NCI-H1694 (cell line): ENCODE measurements at regions not wholly inside any gene's neighbourhood (a gene's known extent, or its start where the extent isn't known, plus 50 kb on each side); places are given as distances from the start of the nearest gene placed in this dataset.
"Not testable (repeated sequence)": the region's sequence is repeated elsewhere in the genome, so short reads cannot be mapped to it uniquely, and the experiment has no call there.

Source experiments
- DNase-seq: peaks from one replicate; lab custom pipeline; 2025; lab: John Stamatoyannopoulos, UW

DNA sequence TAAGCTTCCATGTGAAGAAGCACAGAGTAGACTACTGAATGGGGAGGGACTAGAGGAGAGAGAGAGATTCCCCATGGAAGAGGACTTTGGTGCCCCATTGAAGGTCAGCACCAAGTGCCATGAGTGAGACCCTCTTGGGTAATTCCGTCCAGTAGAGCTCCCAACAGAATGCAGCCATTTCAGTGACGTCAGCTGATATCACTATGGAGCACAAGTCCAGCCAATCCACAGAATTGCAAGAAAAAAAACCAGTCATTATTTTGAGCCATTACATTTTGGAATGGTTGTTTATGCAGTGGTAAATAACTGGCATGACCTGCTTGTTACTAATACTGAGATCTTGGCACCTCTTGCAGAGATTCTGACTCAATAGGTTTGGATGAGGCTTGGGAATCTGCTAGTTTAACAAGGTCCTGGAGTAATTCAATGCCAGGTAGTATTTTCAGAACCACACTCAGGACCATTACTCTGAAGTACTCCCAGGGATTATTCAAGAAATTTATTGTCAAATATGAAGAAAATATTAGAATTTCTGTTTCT is 52.6 kb upstream of the SP8 start:
- no peak for DNase-seq

DNA sequence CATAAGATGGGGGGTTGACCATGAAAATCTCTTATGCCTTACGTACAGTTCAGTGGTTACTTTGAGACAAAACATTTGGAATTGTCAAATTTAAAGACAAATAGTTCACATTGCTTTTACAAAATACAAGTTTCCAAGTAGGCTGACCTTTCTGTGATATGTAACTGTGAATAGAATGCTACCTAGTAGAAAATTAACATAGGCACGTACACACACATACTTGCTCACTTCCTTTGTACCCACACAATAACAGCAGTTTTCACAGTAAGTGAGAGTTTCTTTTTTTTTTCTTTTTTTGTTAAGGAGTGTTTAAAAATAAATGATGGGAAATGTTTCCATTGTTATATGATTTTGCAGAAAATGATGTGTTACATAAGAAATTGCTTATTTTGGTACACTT is 53.3 kb upstream of the SP8 start:
- no peak for DNase-seq

DNA sequence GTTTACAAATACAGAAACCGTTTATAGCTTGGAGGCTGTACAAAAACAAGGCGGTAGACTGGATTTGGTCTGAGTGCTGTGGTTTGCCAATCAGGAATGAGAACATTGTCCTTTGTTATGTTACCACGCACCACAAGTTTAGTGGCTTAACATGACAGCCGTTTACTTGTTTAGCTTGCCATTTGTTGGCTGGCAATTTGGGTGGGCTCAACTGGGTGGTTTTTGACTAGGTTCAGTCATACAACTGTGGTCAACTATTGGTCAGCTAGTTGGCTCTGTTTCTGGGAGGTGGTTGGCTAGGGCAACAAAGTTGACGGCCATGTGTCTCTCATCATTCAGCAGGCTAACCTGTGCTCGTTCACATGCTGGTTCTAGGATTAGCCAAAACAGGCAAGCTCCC is 60.1 kb upstream of the SP8 start:
- DNase-seq = no peak

DNA sequence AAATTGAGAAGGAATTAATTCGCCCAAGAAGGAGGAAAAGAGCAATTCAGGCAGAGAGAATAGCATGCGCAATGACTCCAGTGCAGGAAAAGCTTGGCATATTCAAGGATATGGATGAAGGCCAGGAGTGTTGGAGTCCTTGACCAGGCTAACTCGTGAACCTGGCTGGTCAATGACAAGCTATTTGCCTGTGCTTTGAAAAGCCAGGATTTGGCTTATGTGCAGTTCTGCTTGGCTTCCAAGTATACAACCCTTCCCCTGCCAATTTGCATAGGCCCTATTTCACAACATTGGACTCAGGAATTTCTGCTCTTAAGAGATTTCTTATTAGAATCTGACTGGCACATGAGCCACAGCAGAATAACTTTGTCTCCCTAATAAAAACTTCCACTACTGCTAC is 72.3 kb upstream of the SP8 start:
- DNase-seq = no peak

DNA sequence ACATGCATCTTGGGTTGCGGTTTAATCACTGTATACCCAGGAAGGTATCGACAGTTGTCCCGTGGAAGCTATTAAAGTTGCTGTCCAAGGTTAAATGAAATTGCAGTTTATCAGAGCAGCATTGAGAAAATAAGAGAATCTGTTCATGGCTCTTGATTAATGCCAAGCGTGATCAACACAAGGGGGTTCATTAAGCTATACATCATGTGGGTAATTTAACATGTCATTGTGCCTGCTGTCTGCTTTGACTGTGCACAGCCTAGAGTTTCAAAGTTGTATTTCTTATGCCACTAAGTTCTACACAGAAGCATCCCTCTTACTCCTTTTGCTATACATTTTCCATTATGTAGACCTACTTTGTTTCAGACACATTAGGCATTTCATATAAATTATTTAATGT is 74.8 kb upstream of the SP8 start:
- no peak for DNase-seq

DNA sequence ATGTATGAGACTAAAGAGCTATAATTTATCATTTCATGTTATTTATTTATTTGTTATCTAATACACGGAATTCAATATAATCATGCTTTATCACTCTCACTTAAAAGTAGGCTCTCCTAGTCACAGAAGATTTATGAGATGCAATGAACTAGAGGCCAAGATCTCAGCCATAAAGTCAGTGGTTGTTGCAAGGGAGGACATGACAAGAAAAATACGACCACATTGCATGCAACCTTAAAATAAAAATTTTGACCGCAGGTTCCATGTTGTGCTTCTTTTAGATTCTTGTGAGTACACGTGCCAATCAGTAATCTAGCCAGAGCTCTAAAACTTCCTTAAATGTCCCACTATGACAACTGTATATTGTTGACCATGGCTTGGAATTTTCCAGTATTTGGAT is 75.9 kb upstream of the SP8 start:
- no peak for DNase-seq

DNA sequence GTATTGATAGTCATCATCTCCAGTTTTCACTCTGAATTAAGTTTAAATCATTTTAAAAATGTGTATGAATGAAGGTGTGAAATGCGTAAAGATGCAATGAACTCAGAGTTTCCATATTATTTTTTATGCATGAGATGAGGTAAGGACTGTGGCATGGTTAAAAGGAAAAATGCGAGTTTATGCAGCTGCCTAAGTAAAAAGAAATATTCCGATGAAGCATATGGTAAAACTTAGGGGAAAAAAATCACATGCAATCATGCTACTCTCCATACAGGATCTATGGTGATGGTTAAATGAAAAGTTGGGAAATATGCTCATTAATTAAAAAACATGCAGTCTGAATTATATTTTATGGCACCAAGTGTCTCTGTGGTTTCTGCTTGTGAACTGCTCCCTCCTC is 77.5 kb upstream of the SP8 start:
- DNase-seq = no peak

DNA sequence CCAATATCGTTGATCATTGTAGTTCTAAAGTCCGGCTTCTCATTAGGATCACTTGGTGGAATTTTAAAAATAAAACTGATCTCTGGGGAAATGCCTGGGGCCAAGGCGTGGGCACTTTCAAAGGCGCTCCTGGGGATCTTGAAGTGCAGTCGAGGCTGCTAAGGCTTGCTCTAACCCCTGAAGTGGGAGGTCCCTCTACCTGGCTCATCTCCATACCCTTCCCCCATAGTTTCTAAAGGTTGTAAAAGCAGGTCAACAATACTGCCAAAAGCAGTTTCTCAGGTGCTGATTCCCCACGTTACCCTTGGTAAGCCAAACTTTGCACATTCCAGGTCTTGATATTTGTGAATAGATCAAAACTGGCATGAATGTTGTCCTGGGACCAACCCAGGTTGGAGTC is 79.0 kb upstream of the SP8 start:
- no peak for DNase-seq

DNA sequence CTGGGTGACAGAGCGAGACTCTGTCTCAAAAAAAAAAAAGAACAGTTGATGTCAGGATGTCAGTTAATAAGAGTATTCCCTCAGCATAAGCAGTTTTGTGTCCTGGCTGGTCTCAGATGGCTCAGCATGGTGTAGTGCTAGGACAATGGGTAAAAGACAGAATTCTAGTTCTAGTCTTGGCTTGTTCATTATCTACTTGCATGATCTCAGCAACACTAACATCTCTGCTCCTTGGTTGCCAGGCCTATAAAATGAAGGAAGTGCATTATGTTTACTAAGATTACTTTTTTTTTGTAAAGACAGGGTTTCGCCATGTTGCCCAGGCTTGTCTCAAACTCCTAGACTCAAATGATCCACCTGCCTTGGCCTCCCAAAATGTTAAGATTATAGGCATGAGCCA is 84.3 kb upstream of the SP8 start:
- no peak for DNase-seq

DNA sequence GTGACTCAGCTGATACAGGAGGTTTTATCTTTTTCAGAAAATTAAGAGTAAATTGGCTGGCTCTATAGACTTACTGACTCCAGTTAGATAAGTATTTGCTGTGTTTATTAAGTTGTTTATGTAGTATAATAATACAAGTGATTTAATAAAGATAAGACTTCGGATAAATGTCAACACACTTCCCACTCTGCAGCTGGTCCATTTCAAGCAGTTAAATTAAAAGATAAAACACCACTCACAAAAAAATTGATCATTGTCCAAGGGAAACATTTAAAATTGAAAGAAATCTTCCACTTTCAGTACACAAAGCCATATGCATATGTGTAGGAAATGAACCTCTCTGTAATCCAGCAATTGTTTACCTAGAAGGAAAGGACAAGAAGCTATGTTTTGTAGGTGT is 106.1 kb upstream of the SP8 start:
- DNase-seq = no peak

DNA sequence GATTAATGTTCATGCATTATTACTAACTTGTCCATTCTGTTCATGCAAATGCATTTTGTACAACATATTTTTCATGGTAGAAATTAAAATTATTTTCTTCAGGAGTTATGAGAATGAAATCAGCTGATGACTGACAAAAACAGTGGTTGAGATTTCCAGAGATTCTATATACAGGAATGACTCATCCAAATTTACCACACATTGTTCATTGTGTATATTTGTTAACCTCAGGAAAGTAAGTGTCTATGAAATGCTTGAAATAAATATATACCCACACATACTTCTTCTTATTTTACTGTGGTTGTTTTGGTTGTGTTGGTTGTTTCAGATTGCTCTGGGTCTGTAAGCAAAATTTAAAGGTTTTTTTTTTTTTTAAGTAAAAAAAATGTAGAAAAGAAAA is 108.1 kb upstream of the SP8 start:
- DNase-seq = no peak

DNA sequence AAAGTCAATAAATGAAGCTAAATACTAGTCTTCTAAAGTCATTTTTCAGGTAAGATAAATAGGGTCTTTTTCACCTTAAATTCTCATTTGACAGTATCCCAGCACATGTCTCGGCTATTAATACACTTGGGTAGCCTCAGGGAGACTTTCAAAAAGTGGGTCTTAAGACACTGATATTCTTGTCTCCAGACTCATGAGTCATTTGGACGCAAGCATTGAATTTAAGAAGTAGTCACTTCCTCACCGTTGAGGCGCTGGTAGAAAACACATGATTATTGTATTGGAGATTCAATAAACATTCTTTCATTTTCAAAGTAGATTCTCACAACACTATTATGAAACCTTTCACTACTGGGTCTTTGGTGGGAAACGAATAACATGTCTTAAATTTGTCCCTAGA is 108.9 kb upstream of the SP8 start:
- DNase-seq = no peak

DNA sequence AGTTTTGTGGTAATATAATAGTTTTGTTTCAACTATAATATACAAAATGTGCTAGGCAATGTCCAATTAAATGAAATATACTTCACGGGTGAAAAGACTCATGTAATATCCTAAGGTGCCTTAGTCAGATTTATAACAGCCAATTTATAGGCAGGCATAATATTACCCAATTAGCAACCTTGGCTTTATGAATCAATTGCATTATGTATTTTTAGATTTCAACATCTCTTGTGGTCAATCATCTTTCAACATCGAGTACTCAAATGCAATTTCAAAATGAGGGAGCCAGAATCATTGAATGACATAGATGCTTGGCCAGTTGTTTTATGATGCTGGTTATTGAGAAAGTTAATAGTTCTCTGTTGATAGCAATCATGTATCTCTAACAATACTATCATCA is 110.3 kb upstream of the SP8 start:
- no peak for DNase-seq

DNA sequence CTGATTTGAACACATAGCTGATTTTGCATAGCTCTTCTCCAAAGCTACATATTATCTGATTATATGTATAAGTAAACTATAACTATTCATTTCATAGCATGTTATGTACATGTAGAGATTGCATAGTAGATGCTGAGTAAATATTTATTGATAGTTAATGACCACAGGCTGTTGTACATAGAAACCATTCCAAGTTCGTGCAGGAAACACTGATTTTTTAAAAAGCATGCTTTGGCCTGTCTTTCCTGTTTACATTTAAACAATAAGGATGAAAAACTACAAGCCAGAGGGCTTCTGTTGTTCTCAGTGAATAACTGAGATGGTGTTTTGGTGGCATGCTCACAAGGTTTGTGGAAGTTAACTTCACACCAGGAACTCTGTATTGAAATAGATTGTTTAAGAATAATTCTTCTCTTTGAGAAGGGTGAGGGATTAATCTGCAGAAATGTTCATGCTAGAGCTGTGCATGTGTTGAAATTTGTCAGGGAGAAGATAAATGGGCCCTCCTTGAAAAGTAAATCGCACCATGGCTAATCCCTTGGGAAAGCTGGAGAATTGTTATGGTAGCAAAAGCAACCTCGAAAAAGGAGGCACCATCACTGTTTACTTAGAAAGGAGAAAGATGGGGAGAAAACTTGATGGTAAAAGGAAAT is 120.2 kb upstream of the SP8 start:
- no peak for DNase-seq

DNA sequence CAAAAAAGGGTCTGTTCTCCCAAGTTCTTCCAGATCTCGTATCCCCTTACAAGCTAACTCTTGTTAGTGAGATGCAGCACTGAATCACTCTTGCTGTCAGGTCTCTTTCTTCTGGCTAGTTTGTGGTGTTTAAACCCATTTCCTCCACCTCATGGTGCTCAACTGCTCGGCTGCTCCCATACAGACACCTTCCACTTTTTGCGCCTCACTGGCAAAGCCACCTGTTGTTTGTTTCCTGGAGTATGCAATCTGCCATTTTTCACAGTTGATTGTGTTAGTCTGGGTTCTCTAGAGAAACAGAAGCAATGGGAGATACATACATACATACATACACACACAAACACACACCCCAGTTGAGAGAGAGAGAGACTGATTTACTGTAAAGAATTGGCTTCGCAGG is 124.4 kb upstream of the SP8 start:
- DNase-seq = no peak

DNA sequence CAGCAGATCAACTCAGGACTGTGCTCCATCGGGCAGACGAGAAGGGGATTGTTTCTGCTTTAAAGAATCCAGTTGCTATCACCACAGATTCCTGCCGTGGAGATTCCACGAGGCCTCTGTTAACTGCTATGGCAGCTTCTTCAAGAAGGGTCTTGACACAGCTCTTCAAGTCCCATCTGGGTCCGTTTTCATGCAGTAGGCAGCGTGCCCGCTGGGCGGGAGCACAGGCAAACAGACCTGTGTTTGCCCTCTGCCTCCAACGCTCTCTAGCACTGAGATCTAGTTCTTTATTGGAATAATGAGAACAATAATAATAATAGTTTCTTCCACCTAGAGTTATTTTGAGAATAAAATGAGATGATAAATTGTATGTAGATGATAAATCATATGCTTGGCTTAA is 127.2 kb upstream of the SP8 start:
- no peak for DNase-seq

DNA sequence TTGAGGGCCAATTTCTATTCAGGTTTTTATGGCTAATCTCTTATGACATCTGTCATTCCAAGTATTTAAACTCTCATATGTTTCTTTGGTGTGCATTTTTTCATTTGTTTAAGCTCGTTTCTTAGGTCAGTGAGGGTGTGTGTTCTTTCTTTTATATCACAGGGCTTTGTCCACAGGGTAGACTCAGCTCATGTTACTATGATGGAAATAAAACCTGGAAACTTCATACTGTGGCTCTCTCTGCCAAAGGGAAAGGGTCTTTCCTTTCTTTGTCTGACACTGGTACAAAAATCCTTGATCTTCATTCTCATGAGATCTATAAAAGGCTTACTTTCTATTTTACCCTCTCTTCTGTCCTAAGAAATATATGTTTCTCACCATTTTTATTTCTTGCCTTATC is 129.6 kb upstream of the SP8 start:
- DNase-seq = no peak

DNA sequence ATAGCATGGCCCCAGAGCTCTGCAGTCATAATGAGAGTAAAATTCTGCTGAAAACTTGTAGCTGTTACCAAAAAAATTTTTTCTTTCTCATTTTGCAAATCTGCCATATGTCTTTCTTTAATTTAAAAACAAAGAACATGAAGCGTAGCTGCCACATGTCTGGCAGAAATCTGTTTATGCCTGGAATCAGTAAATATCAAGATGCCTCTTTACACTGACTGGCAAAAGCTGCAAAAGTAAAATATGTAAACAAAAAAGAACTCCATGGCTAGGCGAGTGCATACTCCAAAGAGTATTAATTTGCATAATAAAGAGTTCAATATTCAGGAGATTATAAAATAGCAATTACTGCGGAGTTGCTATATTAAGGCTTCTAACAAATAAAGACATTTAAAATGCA is 130.9 kb upstream of the SP8 start:
- no peak for DNase-seq

DNA sequence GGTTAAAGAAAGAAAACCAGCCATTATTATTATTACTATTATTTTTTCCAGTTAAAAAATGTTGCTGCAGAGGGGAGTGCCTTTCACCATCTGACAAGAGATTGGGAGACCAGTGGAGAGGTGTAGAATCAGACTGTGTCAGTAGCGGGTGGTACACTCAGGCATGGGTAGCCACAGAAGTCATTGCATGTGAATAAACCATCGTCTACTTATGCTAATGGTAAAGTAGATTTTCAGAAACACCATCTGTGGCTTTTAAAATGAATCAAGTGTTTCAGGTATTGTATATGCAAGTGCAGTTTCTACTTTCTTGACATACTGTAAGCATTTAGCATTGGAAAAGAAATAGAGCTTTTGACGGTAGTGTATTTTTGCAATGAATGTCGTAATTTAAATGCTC is 131.5 kb upstream of the SP8 start:
- no peak for DNase-seq

DNA sequence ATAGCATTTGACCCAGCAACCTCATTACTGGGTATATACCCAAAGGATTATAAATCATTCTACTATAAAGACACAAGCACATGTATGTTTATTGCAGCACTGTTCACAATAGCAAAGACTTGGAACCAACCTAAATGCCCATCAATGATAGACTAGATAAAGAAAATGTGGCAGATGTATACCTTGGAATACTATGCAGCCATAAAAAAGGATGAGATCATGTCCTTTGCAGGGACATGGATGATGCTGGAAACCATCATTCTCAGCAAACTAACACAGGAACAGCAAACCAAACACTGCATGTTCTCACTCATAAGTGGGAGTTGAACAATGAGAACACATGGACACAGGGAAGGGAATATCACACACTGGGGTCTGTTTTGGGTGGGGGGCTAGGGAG is 140.5 kb upstream of the SP8 start:
- DNase-seq = not testable (repeated sequence)

DNA sequence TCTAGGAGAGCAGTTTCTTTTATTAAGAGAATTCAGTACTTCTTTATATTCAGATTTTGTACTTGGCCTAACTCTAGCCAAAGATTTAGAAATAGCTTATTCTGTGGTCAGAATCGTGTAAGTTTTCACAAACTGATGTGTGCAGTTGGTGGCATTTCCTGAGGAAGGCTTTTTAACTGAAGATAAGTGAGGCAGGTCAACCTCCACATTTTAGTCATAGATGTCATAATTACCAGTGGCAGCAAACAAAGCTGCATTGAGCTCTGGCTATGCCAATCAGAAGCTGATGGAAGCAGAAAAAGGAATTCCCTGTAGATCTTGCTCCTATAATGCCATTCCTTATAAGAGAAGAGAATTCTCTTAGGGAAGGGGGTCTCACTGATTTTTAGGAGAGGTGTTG is 141.3 kb upstream of the SP8 start:
- DNase-seq = no peak

DNA sequence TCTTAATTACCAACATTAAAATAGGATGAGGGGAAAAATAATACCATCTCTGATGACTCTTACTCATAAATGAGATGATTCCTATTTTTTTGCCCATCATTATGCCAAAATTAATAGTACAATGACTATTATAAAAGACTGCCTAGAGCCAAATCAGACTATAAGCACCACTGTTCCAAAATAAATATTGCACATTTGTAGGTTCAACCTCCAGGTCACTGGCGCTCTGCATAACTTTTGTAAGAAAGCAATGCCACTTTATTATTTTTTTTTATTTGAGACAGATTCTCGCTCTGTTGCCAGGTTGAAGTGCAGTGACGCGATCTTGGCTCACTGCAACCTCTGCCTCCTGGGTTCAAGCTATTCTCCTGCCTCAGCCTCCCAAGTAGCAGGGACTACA is 142.5 kb upstream of the SP8 start:
- DNase-seq = no peak

DNA sequence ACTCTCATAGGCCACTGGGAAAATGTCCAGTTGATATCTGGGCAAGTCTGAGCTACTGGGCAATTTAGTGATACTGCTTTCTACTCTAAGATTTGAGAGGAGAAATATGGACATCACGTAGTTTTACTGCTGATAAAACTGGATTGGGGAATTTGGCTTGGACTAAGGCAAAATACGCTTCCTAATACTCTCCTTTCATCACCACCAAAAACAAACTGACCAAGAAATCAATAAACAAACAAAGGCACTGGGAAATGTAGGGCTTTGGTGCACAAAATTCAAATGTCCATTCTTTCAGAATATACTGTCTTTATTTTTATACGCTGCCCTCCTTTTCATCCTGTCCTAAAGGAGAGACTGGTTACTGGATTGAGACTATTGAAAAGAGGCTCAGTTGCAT is 145.1 kb upstream of the SP8 start:
- DNase-seq = no peak

DNA sequence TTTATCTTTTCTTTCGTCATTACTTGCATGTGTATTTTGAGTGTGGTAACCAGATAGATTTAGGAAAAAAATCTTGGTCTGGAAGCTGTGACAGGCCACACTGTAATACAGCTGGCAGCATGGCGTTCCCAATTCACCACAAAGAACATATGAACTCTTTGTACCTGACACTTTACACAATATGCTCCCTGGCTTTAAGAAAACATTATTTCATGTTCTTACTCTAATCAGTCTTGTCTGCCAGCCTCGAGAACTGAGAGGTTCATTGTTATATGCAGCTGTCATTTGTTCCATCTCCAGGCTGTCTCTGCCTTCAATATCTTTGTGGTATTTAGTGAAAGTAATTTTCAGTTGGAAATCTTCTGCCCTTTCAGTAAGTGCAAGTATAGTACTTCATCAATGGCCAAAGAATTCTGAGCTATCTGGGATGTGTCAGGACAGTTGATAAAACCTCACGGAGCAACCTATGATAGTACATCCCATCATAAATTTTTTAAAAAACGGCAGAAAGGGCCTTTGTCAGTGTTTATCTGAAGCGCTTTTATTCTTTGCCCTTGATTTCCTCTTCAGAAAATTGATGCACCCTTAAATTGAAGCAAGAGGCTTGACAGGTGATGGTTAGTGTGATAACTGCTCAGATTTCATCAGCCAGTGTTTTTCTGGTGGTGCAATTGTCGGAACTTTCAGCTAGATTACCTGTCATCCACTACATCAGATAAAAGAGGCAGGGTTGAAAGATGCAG is 146.3 kb upstream of the SP8 start:
- no peak for DNase-seq
